H9 (cell line): ENCODE measurements at regions not wholly inside any gene's neighbourhood (a gene's known extent, or its start where the extent isn't known, plus 50 kb on each side); places are given as distances from the start of the nearest gene placed in this dataset.

ENCODE experiments used
- DNase-seq: peaks from one replicate; pipeline ENCODE4 v3.0.0-alpha.2; 2017
- H2AFZ ChIP-seq: one replicate; pipeline ENCODE4 v1.6.1; 2013; ENCODE audit warnings: mild to moderate bottlenecking, low read length, control low read depth, moderate library complexity
- H2AK5ac ChIP-seq: 2 replicates; pipeline ENCODE4 v1.6.1; 2013; ENCODE audit warnings: low read length, control low read depth, mixed read lengths; ENCODE audit not compliant: insufficient read length
- H2BK120ac ChIP-seq: one replicate; pipeline ENCODE4 v1.6.1; 2013; ENCODE audit warnings: low read depth, mild to moderate bottlenecking, low read length, control low read depth, inconsistent platforms; ENCODE audit not compliant: poor library complexity, severe bottlenecking
- H2BK12ac ChIP-seq: 2 replicates; pipeline ENCODE4 v1.6.1; 2013; ENCODE audit warnings: low read length, control low read depth, mixed read lengths, low read depth; ENCODE audit not compliant: insufficient read length
- H2BK15ac ChIP-seq: 2 replicates; pipeline ENCODE4 v1.6.1; 2013; ENCODE audit warnings: low read depth, low read length, control low read depth
- H2BK20ac ChIP-seq: one replicate; pipeline ENCODE4 v1.6.1; 2013; ENCODE audit warnings: low read depth, mild to moderate bottlenecking, low read length, control low read depth, inconsistent platforms; ENCODE audit not compliant: poor library complexity, severe bottlenecking
- H2BK5ac ChIP-seq: 2 replicates; pipeline ENCODE4 v1.6.1; 2013; ENCODE audit warnings: low read length, control low read depth, mixed read lengths; ENCODE audit not compliant: insufficient read length
- H3K14ac ChIP-seq: 2 replicates; pipeline ENCODE4 v1.6.1; 2013; ENCODE audit warnings: low read length, control low read depth; ENCODE audit not compliant: insufficient read depth
- H3K18ac ChIP-seq: 2 replicates; pipeline ENCODE4 v1.6.1; 2013; ENCODE audit warnings: low read depth, mild to moderate bottlenecking, mixed read lengths, low read length, control low read depth; ENCODE audit not compliant: insufficient read length
- H3K23ac ChIP-seq: 2 replicates; pipeline ENCODE4 v1.6.1; 2013; ENCODE audit warnings: low read length, control low read depth, mixed read lengths, low read depth; ENCODE audit not compliant: insufficient read length
- H3K23me2 ChIP-seq: 2 replicates; pipeline ENCODE4 v1.6.1; 2013; ENCODE audit warnings: low read depth, mild to moderate bottlenecking, mixed read lengths, low read length, control low read depth; ENCODE audit not compliant: insufficient read length, poor library complexity, severe bottlenecking
- H3K27ac ChIP-seq: 2 replicates; pipeline ENCODE4 v1.5.1; 2013; ENCODE audit warnings: low read length, control low read depth, mixed read lengths, low read depth; ENCODE audit not compliant: insufficient read length
- H3K27me3 ChIP-seq: 2 replicates; pipeline ENCODE4 v1.6.1; 2013; ENCODE audit warnings: low read length, control low read depth, inconsistent platforms; ENCODE audit not compliant: insufficient read depth
- H3K4ac ChIP-seq: 2 replicates; pipeline ENCODE4 v1.6.1; 2013; ENCODE audit warnings: low read depth, mild to moderate bottlenecking, control low read depth, inconsistent platforms, low read length, moderate library complexity
- H3K4me1 ChIP-seq: 2 replicates; pipeline ENCODE4 v1.6.1; 2013; ENCODE audit warnings: low read length, control low read depth, inconsistent platforms; ENCODE audit not compliant: insufficient read depth
- H3K4me2 ChIP-seq: 2 replicates; pipeline ENCODE4 v1.6.1; 2013; ENCODE audit warnings: low read length, control low read depth, mixed read lengths; ENCODE audit not compliant: insufficient read length, insufficient read depth
- H3K56ac ChIP-seq: 2 replicates; pipeline ENCODE4 v1.6.1; 2013; ENCODE audit warnings: low read depth, mild to moderate bottlenecking, mixed read lengths, low read length, control low read depth; ENCODE audit not compliant: insufficient read length
- H3K79me1 ChIP-seq: 2 replicates; pipeline ENCODE4 v1.6.1; 2013; ENCODE audit warnings: low read depth, mild to moderate bottlenecking, moderate library complexity, low read length, control low read depth, inconsistent platforms; ENCODE audit not compliant: insufficient read depth, poor library complexity, severe bottlenecking
- H3K79me2 ChIP-seq: 2 replicates; pipeline ENCODE4 v1.6.1; 2013; ENCODE audit warnings: low read length, control low read depth, inconsistent platforms; ENCODE audit not compliant: insufficient read depth
- H3K9ac ChIP-seq: 2 replicates; pipeline ENCODE4 v1.6.1; 2013; ENCODE audit warnings: low read length, control low read depth, mixed read lengths; ENCODE audit not compliant: insufficient read length; ENCODE audit errors: extremely low read depth
- H3K9me3 ChIP-seq: one replicate; pipeline ENCODE4 v1.6.1; 2013; ENCODE audit warnings: low read depth, low read length, inconsistent platforms; ENCODE audit not compliant: control insufficient read depth
- H3T11ph ChIP-seq: one replicate; pipeline ENCODE4 v1.6.1; 2013; ENCODE audit warnings: mild to moderate bottlenecking, low read length, control low read depth, inconsistent platforms
- H4K20me1 ChIP-seq: one replicate; pipeline ENCODE4 v1.6.1; 2013; ENCODE audit not compliant: control insufficient read depth, insufficient read length, insufficient read depth
- H4K5ac ChIP-seq: 2 replicates; pipeline ENCODE4 v1.6.1; 2013; ENCODE audit warnings: low read depth, mild to moderate bottlenecking, mixed read lengths, low read length, control low read depth; ENCODE audit not compliant: insufficient read length
- H4K8ac ChIP-seq: replicated peaks from 2 replicates; pipeline ENCODE4 v1.6.1; 2013; ENCODE audit warnings: low read length, control low read depth, mixed read lengths, low read depth; ENCODE audit not compliant: insufficient read length
- H4K91ac ChIP-seq: 2 replicates; pipeline ENCODE4 v1.6.1; 2013; ENCODE audit warnings: low read depth, mild to moderate bottlenecking, moderate library complexity, mixed read lengths, low read length, control low read depth; ENCODE audit not compliant: insufficient read length
- H3K27ac Mint-ChIP-seq, 3 experiments: 2 replicates in 2 of 3; 3 replicates in 1 of 3; pipeline ENCODE4 v1.8.0; 2020 to 2021; ENCODE audit warnings: mixed read lengths in 3 of 3, mild to moderate bottlenecking in 1 of 3, moderate library complexity in 1 of 3
- H3K27me3 Mint-ChIP-seq: 2 replicates; pipeline ENCODE4 v1.8.0; 2021; ENCODE audit warnings: low read depth, mild to moderate bottlenecking, moderate library complexity, mixed read lengths
- H3K36me3 Mint-ChIP-seq, 3 experiments: 2 replicates in 2 of 3; 3 replicates in 1 of 3; pipeline ENCODE4 v1.8.0; 2020 to 2021; ENCODE audit warnings: low read depth in 3 of 3, mixed read lengths in 3 of 3; ENCODE audit not compliant: insufficient read depth in 1 of 3
- H3K4me1 Mint-ChIP-seq, 2 experiments: 2 replicates each; pipeline ENCODE4 v1.8.0; 2020; ENCODE audit warnings: mixed read lengths in 2 of 2
- H3K4me3 Mint-ChIP-seq, 2 experiments: 2 replicates in 1 of 2; 3 replicates in 1 of 2; pipeline ENCODE4 v1.8.0; 2020 to 2021; ENCODE audit warnings: mild to moderate bottlenecking in 2 of 2, mixed read lengths in 2 of 2, moderate library complexity in 1 of 2
- H3K9me3 Mint-ChIP-seq, 2 experiments: 2 replicates in 1 of 2; 3 replicates in 1 of 2; pipeline ENCODE4 v1.8.0; 2020; ENCODE audit warnings: mild to moderate bottlenecking in 2 of 2, mixed read lengths in 2 of 2, moderate library complexity in 1 of 2
- TF ChIP-seq, protein P1 (sequence below): fragments of 200-600 bp; sonication (generic); conservative IDR thresholded peaks from 3 replicates; pipeline ENCODE4 v1.8.0; 2021; ENCODE audit warnings: antibody characterized with exemption, mild to moderate bottlenecking

GRCh38 chr11:13188179-13188578 lies 89.4 kb upstream of the BMAL1 start:
- H3K79me2 ChIP-seq, result no peaks in the 10 kb centered on the region
- no peak overlapping the region for H4K5ac ChIP-seq
- no peak overlapping the region for H3K23ac ChIP-seq
- H2AFZ ChIP-seq, result no peak overlapping the region
- no peak overlapping the region for H3T11ph ChIP-seq
- Mint-ChIP-seq H3K27me3 (no peaks in the 10 kb centered on the region; the same call in 1 of the 2 replicates), H3K36me3 (peaks cover 9 to 30% (median 15%) of the 10 kb centered on the region in 3 experiments), H3K4me3 (no peak overlapping the region), H3K27ac (no peak overlapping the region), H3K9me3 (peaks cover 46 to 48% of the 10 kb centered on the region in 2 experiments), H3K4me1 (peaks cover 0 to 2% of the 10 kb centered on the region in 2 experiments; a peak in 2 of 4 replicates)
- TF ChIP-seq, protein P1, sequence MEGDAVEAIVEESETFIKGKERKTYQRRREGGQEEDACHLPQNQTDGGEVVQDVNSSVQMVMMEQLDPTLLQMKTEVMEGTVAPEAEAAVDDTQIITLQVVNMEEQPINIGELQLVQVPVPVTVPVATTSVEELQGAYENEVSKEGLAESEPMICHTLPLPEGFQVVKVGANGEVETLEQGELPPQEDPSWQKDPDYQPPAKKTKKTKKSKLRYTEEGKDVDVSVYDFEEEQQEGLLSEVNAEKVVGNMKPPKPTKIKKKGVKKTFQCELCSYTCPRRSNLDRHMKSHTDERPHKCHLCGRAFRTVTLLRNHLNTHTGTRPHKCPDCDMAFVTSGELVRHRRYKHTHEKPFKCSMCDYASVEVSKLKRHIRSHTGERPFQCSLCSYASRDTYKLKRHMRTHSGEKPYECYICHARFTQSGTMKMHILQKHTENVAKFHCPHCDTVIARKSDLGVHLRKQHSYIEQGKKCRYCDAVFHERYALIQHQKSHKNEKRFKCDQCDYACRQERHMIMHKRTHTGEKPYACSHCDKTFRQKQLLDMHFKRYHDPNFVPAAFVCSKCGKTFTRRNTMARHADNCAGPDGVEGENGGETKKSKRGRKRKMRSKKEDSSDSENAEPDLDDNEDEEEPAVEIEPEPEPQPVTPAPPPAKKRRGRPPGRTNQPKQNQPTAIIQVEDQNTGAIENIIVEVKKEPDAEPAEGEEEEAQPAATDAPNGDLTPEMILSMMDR, result no peak
- no peak overlapping the region for H3K4me2 ChIP-seq
- no peaks in the 10 kb centered on the region for H3K79me1 ChIP-seq
- H2BK15ac ChIP-seq, result no peak overlapping the region
- no peaks in the 10 kb centered on the region for H3K27me3 ChIP-seq
- H3K14ac ChIP-seq, result no peak overlapping the region
- H3K9ac ChIP-seq, result no peak overlapping the region
- no peak overlapping the region for H4K8ac ChIP-seq
- H2BK12ac ChIP-seq, result no peak overlapping the region
- no peak overlapping the region for H2BK5ac ChIP-seq
- H2AK5ac ChIP-seq, result no peak overlapping the region
- no peaks in the 10 kb centered on the region for H4K20me1 ChIP-seq
- H3K27ac ChIP-seq, result no peak overlapping the region
- H3K18ac ChIP-seq, result no peak overlapping the region
- H2BK20ac ChIP-seq, result no peak overlapping the region
- H3K4ac ChIP-seq, result no peak overlapping the region
- no peaks in the 10 kb centered on the region for H3K9me3 ChIP-seq
- H3K4me1 ChIP-seq, result no peaks in the 10 kb centered on the region
- no peak overlapping the region for H2BK120ac ChIP-seq
- H3K56ac ChIP-seq, result no peak overlapping the region
- DNase-seq, result no peak
- H3K23me2 ChIP-seq, result no peaks in the 10 kb centered on the region
- no peak overlapping the region for H4K91ac ChIP-seq
